ENCODE measurements at regions not wholly inside any gene's neighbourhood (a gene's known extent, or its start where the extent isn't known, plus 50 kb on each side); places are given as distances from the start of the nearest gene placed in this dataset.
A peak's percentile ranks its signal among the peaks of the same experiment; 100 is the strongest.

DNA sequence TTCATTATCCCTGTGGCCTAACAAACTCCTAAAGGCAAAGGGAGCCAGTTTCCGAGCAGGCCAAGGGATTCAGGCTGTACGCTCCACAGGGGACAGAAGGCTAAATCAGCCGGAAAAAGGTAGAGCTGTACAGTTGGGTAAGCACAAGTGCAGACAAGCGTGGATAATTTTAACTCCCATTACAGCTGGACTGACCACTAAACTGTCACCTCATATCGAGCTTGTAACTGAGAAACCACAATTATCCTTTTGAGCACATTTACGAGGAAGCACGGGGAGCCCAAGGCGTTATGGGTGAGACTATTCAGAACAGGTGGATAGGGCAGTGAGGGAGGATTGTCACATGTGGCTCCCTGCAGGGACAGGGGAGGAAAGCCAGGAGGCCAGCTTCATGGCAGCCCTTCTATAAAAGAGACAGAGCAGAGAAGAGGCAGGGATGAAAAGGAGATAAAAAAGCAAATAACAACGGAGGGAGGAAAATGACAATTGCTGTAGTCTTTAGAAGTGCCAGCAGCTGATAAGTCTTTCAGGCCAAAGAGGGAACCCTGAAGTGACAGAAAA is 288.0 kb downstream of the FGFR2 start:
- Mint-ChIP-seq H3K27ac (peak overlapping the region; percentile 58; the same call in 1 of the 2 replicates), H3K27me3 (ENCODE audit: insufficient read depth, low read depth, poor library complexity) (no peaks in the 10 kb centered on the region), H3K4me3 (no peak overlapping the region), H3K4me1 (peaks cover 32% of the 10 kb centered on the region), H3K9me3 (0 out of 3 replicates have a peak, but pooled peaks cover 4% of the 10 kb centered on the region), H3K36me3 (ENCODE audit: low read depth) (no peaks in the 10 kb centered on the region)
- Histone ChIP-seq H2AFZ (peak overlapping the region; percentile 30; the same call in 1 of the 2 replicates), H3F3A (replicated peaks; ENCODE audit: low read depth) (no peaks in the 10 kb centered on the region), H3K4me1 (ENCODE audit: insufficient read depth) (peaks cover 26% of the 10 kb centered on the region), H3K79me2 (replicated peaks; ENCODE audit: insufficient read depth) (no peaks in the 10 kb centered on the region), H3K27ac (ENCODE audit: low read depth) (no peak overlapping the region), H4K20me1 (replicated peaks; ENCODE audit: insufficient read depth) (no peaks in the 10 kb centered on the region), H3K4me2 (no peak overlapping the region), H3K4me3 (no peak overlapping the region), H3K9me2 (ENCODE audit: insufficient read depth) (peaks cover 3% of the 10 kb centered on the region; the same call in 1 of the 2 replicates), H3K36me3 (ENCODE audit: insufficient read depth) (no peaks in the 10 kb centered on the region), H3K27me3 (ENCODE audit: insufficient read depth) (no peaks in the 10 kb centered on the region)
- peak; percentile 14 for DNase-seq (ENCODE audit: low spot score)
- TF ChIP-seq CREB1 (CRISPR knock-in tag; IDR thresholded peaks at IDR 0.05; ENCODE audit: low read depth) (no peak), ZNF331 (CRISPR knock-in tag; IDR thresholded peaks at IDR 0.05; ENCODE audit: low read depth) (no peak), JUNB (IDR thresholded peaks at IDR 0.05; ENCODE audit: unreplicated experiment) (no peak), NANOG (IDR thresholded peaks at IDR 0.05; ENCODE audit: borderline replicate concordance) (no peak), POLR2AphosphoS5 (IDR thresholded peaks at IDR 0.05; ENCODE audit: low read depth) (no peak), CTCF (conservative IDR thresholded peaks at IDR 0.05; ENCODE audit: low read depth in 2 of 2) (no peak), EZH2 (IDR thresholded peaks at IDR 0.05; ENCODE audit: low read depth, unreplicated experiment) (no peak), STAT1 (IDR thresholded peaks at IDR 0.05; ENCODE audit: unreplicated experiment) (no peak)
- TF ChIP-seq, protein P1, sequence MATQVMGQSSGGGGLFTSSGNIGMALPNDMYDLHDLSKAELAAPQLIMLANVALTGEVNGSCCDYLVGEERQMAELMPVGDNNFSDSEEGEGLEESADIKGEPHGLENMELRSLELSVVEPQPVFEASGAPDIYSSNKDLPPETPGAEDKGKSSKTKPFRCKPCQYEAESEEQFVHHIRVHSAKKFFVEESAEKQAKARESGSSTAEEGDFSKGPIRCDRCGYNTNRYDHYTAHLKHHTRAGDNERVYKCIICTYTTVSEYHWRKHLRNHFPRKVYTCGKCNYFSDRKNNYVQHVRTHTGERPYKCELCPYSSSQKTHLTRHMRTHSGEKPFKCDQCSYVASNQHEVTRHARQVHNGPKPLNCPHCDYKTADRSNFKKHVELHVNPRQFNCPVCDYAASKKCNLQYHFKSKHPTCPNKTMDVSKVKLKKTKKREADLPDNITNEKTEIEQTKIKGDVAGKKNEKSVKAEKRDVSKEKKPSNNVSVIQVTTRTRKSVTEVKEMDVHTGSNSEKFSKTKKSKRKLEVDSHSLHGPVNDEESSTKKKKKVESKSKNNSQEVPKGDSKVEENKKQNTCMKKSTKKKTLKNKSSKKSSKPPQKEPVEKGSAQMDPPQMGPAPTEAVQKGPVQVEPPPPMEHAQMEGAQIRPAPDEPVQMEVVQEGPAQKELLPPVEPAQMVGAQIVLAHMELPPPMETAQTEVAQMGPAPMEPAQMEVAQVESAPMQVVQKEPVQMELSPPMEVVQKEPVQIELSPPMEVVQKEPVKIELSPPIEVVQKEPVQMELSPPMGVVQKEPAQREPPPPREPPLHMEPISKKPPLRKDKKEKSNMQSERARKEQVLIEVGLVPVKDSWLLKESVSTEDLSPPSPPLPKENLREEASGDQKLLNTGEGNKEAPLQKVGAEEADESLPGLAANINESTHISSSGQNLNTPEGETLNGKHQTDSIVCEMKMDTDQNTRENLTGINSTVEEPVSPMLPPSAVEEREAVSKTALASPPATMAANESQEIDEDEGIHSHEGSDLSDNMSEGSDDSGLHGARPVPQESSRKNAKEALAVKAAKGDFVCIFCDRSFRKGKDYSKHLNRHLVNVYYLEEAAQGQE (IDR thresholded peaks at IDR 0.05; ENCODE audit: unreplicated experiment) = no peak
- TF ChIP-seq, protein P2, sequence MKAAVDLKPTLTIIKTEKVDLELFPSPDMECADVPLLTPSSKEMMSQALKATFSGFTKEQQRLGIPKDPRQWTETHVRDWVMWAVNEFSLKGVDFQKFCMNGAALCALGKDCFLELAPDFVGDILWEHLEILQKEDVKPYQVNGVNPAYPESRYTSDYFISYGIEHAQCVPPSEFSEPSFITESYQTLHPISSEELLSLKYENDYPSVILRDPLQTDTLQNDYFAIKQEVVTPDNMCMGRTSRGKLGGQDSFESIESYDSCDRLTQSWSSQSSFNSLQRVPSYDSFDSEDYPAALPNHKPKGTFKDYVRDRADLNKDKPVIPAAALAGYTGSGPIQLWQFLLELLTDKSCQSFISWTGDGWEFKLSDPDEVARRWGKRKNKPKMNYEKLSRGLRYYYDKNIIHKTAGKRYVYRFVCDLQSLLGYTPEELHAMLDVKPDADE (IDR thresholded peaks at IDR 0.05) = no peak
- TF ChIP-seq, protein P3, sequence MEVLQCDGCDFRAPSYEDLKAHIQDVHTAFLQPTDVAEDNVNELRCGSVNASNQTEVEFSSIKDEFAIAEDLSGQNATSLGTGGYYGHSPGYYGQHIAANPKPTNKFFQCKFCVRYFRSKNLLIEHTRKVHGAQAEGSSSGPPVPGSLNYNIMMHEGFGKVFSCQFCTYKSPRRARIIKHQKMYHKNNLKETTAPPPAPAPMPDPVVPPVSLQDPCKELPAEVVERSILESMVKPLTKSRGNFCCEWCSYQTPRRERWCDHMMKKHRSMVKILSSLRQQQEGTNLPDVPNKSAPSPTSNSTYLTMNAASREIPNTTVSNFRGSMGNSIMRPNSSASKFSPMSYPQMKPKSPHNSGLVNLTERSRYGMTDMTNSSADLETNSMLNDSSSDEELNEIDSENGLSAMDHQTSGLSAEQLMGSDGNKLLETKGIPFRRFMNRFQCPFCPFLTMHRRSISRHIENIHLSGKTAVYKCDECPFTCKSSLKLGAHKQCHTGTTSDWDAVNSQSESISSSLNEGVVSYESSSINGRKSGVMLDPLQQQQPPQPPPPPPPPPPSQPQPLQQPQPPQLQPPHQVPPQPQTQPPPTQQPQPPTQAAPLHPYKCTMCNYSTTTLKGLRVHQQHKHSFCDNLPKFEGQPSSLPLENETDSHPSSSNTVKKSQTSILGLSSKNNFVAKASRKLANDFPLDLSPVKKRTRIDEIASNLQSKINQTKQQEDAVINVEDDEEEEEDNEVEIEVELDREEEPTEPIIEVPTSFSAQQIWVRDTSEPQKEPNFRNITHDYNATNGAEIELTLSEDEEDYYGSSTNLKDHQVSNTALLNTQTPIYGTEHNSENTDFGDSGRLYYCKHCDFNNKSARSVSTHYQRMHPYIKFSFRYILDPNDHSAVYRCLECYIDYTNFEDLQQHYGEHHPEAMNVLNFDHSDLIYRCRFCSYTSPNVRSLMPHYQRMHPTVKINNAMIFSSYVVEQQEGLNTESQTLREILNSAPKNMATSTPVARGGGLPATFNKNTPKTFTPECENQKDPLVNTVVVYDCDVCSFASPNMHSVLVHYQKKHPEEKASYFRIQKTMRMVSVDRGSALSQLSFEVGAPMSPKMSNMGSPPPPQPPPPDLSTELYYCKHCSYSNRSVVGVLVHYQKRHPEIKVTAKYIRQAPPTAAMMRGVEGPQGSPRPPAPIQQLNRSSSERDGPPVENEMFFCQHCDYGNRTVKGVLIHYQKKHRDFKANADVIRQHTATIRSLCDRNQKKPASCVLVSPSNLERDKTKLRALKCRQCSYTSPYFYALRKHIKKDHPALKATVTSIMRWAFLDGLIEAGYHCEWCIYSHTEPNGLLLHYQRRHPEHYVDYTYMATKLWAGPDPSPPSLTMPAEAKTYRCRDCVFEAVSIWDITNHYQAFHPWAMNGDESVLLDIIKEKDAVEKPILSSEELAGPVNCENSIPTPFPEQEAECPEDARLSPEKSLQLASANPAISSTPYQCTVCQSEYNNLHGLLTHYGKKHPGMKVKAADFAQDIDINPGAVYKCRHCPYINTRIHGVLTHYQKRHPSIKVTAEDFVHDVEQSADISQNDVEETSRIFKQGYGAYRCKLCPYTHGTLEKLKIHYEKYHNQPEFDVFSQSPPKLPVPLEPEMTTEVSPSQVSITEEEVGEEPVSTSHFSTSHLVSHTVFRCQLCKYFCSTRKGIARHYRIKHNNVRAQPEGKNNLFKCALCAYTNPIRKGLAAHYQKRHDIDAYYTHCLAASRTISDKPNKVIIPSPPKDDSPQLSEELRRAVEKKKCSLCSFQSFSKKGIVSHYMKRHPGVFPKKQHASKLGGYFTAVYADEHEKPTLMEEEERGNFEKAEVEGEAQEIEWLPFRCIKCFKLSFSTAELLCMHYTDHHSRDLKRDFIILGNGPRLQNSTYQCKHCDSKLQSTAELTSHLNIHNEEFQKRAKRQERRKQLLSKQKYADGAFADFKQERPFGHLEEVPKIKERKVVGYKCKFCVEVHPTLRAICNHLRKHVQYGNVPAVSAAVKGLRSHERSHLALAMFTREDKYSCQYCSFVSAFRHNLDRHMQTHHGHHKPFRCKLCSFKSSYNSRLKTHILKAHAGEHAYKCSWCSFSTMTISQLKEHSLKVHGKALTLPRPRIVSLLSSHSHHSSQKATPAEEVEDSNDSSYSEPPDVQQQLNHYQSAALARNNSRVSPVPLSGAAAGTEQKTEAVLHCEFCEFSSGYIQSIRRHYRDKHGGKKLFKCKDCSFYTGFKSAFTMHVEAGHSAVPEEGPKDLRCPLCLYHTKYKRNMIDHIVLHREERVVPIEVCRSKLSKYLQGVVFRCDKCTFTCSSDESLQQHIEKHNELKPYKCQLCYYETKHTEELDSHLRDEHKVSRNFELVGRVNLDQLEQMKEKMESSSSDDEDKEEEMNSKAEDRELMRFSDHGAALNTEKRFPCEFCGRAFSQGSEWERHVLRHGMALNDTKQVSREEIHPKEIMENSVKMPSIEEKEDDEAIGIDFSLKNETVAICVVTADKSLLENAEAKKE (CRISPR knock-in tag; IDR thresholded peaks at IDR 0.05) = no peak
- ATAC-seq = peak; percentile 68

Measured in GM23338 (cell line).